ENCODE measurements at regions not wholly inside any gene's neighbourhood (a gene's known extent, or its start where the extent isn't known, plus 50 kb on each side); places are given as distances from the start of the nearest gene placed in this dataset.

GRCh38 chr13:75149776-75150175 lies 332.2 kb downstream of the TBC1D4 start:
- TF ChIP-seq CTCF (IDR thresholded peaks at IDR 0.05; ENCODE audit: extremely low read depth, missing control alignments) = no peak
- no peak for DNase-seq (ENCODE audit: low spot score)

GRCh38 chr13:75147946-75148345 lies 334.0 kb downstream of the TBC1D4 start:
- TF ChIP-seq CTCF (IDR thresholded peaks at IDR 0.05; ENCODE audit: extremely low read depth, missing control alignments) = no peak
- DNase-seq (ENCODE audit: low spot score) = no peak

DNA sequence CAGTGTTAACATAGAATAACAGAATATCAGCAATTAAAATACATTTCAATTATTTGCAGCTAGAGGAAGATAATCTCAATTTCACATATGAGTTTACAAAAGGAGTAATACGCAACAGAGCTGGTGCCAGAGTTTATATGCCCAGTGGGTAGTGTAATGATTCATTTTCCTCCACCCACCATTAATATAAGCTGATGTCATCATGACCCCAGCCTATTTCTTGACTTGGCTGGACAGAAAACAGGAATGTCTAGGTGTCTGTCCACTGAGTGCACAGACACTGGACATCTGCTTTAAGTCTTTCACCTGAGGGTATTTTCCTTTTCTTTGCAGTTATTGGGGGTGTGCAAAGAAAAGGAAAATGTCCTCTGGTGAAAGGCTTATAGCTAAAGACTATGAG lies 335.5 kb downstream of the TBC1D4 start:
- DNase-seq (ENCODE audit: low spot score) = no peak
- no peak for TF ChIP-seq CTCF (IDR thresholded peaks at IDR 0.05; ENCODE audit: extremely low read depth, missing control alignments)

- TF ChIP-seq CTCF (IDR thresholded peaks at IDR 0.05; ENCODE audit: extremely low read depth, missing control alignments) = no peak
Measured at GRCh38 chr13:75145927-75146326, 336.0 kb downstream of the TBC1D4 start.

DNA sequence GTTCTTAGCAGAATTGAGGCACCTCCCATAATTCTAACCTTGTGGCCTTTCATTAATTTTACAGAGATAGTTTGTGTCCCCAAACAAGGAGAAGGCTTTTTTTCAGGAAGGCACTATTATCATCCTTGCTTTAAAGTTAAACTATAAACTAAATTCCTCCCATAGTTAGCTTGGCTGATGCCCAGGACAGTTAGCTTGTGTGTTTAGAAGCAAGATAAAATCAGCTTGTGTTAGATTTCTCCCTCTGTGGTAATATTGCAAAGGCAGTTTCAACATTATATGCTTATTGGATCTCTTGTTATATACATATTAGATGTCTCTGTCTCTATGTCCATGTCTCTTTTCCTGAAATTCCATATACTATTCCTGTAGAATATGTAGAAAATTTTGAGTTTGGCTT lies 342.7 kb downstream of the TBC1D4 start:
- no peak for TF ChIP-seq CTCF (IDR thresholded peaks at IDR 0.05; ENCODE audit: extremely low read depth, missing control alignments)
- no peak for DNase-seq (ENCODE audit: low spot score)

More at GRCh38 chr13:75145927-75146326, 336.0 kb downstream of the TBC1D4 start:
- no peak for DNase-seq (ENCODE audit: low spot score)

DNA sequence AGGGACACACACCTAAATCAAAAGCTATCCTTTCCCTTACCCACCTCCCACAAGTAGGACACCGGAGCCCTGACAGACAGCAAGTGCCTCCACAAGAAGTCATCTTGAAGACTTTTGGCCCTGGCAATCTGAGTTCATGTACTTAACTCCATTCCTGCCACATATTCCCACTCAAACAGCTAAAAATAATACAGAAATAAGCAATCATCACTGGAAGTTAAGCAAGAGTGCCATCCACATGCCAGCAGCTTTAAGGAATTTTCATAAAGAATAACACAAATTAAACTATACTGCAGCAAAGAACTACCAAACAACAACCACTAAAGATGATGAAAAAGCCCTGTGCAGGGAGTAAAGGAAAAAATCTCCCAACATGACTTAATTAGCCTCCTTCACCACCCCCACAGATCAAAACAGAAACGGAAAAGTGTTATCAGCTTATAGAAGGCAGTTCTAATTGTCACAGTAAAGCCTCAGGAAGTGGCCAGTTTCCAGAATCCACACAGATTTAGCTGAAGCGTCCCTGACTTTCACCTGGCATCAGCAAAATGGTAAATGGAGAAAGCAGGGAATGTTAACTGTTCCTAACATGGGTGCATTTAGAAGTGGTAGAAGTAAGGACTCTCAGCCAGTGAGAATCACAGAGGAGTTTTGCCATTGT lies 343.9 kb downstream of the TBC1D4 start:
- TF ChIP-seq CTCF (IDR thresholded peaks at IDR 0.05; ENCODE audit: extremely low read depth, missing control alignments) = no peak
- no peak for DNase-seq (ENCODE audit: low spot score)

GRCh38 chr13:75136151-75136550 lies 345.8 kb downstream of the TBC1D4 start:
- TF ChIP-seq CTCF (IDR thresholded peaks at IDR 0.05; ENCODE audit: extremely low read depth, missing control alignments) = no peak
- DNase-seq (ENCODE audit: low spot score) = no peak
